Neural cell (in vitro differentiated cells): ENCODE measurements at regions not wholly inside any gene's neighbourhood (a gene's known extent, or its start where the extent isn't known, plus 50 kb on each side); places are given as distances from the start of the nearest gene placed in this dataset.

ENCODE experiments used
- EP300 ChIP-seq: fragments of 450-650 bp; conservative IDR thresholded peaks from 2 replicates; pipeline ENCODE4 v1.6.1; 2014; ENCODE audit warnings: antibody characterized with exemption, mild to moderate bottlenecking, moderate library complexity; ENCODE audit not compliant: poor library complexity, severe bottlenecking
- EZH2 ChIP-seq: fragments of 200-600, 300-800 bp; shearing (Covaris generic), sonication (generic); IDR thresholded peaks from 2 replicates; pipeline ENCODE4 v1.6.1; 2014; ENCODE audit warnings: antibody characterized with exemption, low read length, borderline replicate concordance, mild to moderate bottlenecking; ENCODE audit not compliant: insufficient read depth, poor library complexity, severe bottlenecking
- MXI1 ChIP-seq: fragments of 450-650 bp; conservative IDR thresholded peaks from 2 replicates; pipeline ENCODE4 v1.6.1; 2014; ENCODE audit warnings: antibody characterized with exemption, mild to moderate bottlenecking; ENCODE audit not compliant: poor library complexity, severe bottlenecking
- POLR2AphosphoS5 ChIP-seq: IDR thresholded peaks from 2 replicates; pipeline ENCODE4 v1.6.1; 2012
- REST ChIP-seq: IDR thresholded peaks from 2 replicates; pipeline ENCODE4 v1.6.1; 2012; ENCODE audit warnings: borderline replicate concordance
- SMC3 ChIP-seq: fragments of 450-650 bp; conservative IDR thresholded peaks from 2 replicates; pipeline ENCODE4 v1.6.1; 2014; ENCODE audit warnings: antibody characterized with exemption, mild to moderate bottlenecking, moderate library complexity; ENCODE audit not compliant: poor library complexity
- TF ChIP-seq, protein P1 (sequence below): fragments of 450-650 bp; IDR thresholded peaks from 2 replicates; pipeline ENCODE4 v1.5.1; 2014; ENCODE audit warnings: antibody characterized with exemption, mild to moderate bottlenecking, moderate library complexity; ENCODE audit not compliant: poor library complexity, severe bottlenecking

DNA sequence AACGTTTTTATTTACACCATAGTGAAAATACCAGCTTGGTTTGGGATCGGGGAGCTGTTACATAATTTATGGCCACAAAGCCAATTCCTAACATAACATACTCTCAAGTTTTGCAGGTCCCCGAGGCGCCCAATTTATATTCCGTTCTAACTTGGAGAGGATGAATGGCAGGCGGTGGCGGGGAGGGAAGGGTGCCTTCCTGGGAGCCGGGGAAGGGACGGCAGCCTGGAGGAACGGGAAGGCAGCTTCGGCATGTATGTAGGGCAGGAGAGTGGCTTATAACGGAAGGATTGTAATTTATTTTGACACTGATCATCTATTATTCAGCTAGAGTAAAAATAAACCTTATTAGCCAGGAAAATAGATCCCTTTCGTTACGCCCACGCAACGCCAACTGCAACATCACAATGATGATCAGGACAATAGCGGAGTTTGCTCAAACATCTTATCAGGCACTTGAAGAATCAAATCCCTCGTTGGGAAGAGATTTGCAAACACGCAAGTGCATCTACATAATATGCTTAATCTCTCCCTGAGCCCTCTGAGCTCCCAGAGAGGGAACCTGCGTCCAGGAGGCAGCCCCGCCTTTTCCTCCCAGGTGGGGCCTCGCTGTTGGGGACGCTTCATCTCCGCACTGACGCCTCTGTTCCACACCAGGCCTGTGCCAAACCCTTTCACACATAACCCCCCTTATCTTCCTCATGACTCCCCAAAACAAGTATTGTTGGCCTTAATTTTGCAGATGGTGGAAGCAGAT, 93.7 kb upstream of the C1orf174 start:
- TF ChIP-seq, protein P1, sequence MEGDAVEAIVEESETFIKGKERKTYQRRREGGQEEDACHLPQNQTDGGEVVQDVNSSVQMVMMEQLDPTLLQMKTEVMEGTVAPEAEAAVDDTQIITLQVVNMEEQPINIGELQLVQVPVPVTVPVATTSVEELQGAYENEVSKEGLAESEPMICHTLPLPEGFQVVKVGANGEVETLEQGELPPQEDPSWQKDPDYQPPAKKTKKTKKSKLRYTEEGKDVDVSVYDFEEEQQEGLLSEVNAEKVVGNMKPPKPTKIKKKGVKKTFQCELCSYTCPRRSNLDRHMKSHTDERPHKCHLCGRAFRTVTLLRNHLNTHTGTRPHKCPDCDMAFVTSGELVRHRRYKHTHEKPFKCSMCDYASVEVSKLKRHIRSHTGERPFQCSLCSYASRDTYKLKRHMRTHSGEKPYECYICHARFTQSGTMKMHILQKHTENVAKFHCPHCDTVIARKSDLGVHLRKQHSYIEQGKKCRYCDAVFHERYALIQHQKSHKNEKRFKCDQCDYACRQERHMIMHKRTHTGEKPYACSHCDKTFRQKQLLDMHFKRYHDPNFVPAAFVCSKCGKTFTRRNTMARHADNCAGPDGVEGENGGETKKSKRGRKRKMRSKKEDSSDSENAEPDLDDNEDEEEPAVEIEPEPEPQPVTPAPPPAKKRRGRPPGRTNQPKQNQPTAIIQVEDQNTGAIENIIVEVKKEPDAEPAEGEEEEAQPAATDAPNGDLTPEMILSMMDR = no peak
- TF ChIP-seq POLR2AphosphoS5 (no peak), REST (no peak), MXI1 (no peak), EZH2 (no peak), EP300 (no peak), SMC3 (no peak)
